Right atrium auricular region (tissue), 2 donors: ENCODE measurements at regions not wholly inside any gene's neighbourhood (a gene's known extent, or its start where the extent isn't known, plus 50 kb on each side); places are given as distances from the start of the nearest gene placed in this dataset.

Experiments used
- DNase-seq: peaks from one replicate; pipeline ENCODE4 v3.0.0-alpha.2; 2019; ENCODE audit warnings: low spot score
- H3K27ac ChIP-seq, 2 donors: fragments of 200-600 bp; sonication (generic); 1 replicate in 1 of 2; 2 replicates in 1 of 2; pipeline ENCODE4 v1.5.1; 2016 to 2019
- H3K27me3 ChIP-seq, 2 donors: fragments of 200-600 bp; sonication (generic); one replicate each; pipeline versions ENCODE4 v1.5.1 to v1.6.0; 2017 to 2019
- H3K36me3 ChIP-seq: fragments of 200-600 bp; sonication (generic); one replicate; pipeline ENCODE4 v1.5.1; 2016
- H3K4me1 ChIP-seq, 2 donors: fragments of 200-600 bp; sonication (generic); one replicate each; pipeline versions ENCODE4 v1.5.1 to v1.6.0; 2017 to 2019
- H3K4me3 ChIP-seq, 2 donors: fragments of 200-600 bp; sonication (generic); 1 replicate in 1 of 2; 2 replicates in 1 of 2; pipeline ENCODE4 v1.5.1; 2017 to 2019; ENCODE audit warnings: mild to moderate bottlenecking in 1 of 2, moderate library complexity in 1 of 2
- H3K9me3 ChIP-seq, 2 donors: fragments of 200-600 bp; sonication (generic); one replicate each; pipeline ENCODE4 v1.5.1; 2019
- TF ChIP-seq, protein P1 (sequence below), 2 donors: fragments of 200-600 bp; sonication (generic); IDR thresholded peaks; one replicate each; pipeline ENCODE4 v1.5.1; 2019; ENCODE audit warnings: antibody characterized with exemption in 2 of 2

GRCh38 chr12:41888285-41888684, 256.4 kb downstream of the GXYLT1 start:
- DNase-seq = no peak
- no peaks in the 10 kb centered on the region for H3K9me3 ChIP-seq
- no peaks in the 10 kb centered on the region for H3K27me3 ChIP-seq
- no peak overlapping the region for H3K27ac ChIP-seq
- no peaks in the 10 kb centered on the region for H3K4me1 ChIP-seq
- TF ChIP-seq, protein P1, sequence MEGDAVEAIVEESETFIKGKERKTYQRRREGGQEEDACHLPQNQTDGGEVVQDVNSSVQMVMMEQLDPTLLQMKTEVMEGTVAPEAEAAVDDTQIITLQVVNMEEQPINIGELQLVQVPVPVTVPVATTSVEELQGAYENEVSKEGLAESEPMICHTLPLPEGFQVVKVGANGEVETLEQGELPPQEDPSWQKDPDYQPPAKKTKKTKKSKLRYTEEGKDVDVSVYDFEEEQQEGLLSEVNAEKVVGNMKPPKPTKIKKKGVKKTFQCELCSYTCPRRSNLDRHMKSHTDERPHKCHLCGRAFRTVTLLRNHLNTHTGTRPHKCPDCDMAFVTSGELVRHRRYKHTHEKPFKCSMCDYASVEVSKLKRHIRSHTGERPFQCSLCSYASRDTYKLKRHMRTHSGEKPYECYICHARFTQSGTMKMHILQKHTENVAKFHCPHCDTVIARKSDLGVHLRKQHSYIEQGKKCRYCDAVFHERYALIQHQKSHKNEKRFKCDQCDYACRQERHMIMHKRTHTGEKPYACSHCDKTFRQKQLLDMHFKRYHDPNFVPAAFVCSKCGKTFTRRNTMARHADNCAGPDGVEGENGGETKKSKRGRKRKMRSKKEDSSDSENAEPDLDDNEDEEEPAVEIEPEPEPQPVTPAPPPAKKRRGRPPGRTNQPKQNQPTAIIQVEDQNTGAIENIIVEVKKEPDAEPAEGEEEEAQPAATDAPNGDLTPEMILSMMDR (IDR thresholded peaks at IDR 0.05) = no peak
- H3K4me3 ChIP-seq = no peak overlapping the region
- no peaks in the 10 kb centered on the region for H3K36me3 ChIP-seq

- TF ChIP-seq, protein P1 (IDR thresholded peaks at IDR 0.05) = no peak
- no peak for DNase-seq
- Histone ChIP-seq H3K4me3 (no peak overlapping the region), H3K9me3 (no peaks in the 10 kb centered on the region), H3K4me1 (no peaks in the 10 kb centered on the region), H3K36me3 (no peaks in the 10 kb centered on the region), H3K27me3 (no peaks in the 10 kb centered on the region), H3K27ac (no peak overlapping the region)
Measured at GRCh38 chr12:41881891-41882805, 262.5 kb downstream of the GXYLT1 start.

DNA sequence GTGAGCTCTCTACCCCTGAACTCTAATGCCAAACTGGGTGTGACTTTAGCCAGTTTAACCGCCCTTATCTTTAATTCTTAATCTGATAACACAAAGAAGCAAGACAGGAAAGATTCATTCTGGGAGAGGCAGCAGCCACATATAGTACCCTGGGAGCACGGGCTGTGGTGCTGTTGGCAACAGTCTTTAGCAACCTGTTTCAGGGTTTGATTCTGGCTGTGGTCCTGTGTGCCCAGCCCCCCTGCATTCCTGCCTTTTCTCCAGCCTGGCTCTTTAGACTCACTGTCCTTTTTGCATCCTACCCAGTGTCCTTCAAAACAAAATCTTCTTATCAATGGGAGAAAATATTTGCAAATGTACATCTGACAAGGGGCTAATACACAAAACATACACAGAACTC, 275.2 kb downstream of the GXYLT1 start:
- no peak overlapping the region for H3K4me3 ChIP-seq
- H3K4me1 ChIP-seq = no peaks in the 10 kb centered on the region
- TF ChIP-seq, protein P1 (IDR thresholded peaks at IDR 0.05) = no peak
- no peak for DNase-seq
- no peaks in the 10 kb centered on the region for H3K36me3 ChIP-seq
- no peak overlapping the region for H3K27ac ChIP-seq
- H3K27me3 ChIP-seq = no peaks in the 10 kb centered on the region
- peaks cover 0 to 9% of the 10 kb centered on the region in 2 donors for H3K9me3 ChIP-seq

DNA sequence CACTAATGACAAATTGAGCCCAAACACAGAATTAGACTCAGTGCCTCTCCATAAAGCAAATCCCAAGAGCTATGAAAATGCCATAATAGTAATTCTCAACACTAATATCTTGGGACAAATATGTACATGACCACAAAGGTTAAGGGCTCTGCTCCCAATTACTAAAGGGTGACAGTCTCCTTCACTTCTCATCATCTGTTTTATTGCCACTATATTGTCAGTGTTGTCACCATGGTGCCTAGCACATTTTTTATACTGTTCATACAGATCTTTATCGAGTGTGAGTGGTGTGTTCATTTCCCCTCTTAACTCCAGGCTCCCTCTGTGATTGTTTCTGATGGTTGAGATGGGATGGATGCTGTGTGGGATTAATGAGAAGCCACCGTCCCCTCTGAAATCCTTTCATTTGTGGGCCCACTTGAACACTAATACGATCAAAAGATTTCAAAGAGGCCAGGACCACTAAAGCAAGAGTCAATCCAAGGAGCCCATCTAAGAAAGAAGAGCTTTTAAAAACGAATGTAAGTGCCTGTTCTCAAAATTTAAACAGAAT, 277.7 kb downstream of the GXYLT1 start:
- H3K27ac ChIP-seq = no peak overlapping the region
- TF ChIP-seq, protein P1 (IDR thresholded peaks at IDR 0.05) = no peak
- H3K27me3 ChIP-seq = no peaks in the 10 kb centered on the region
- no peaks in the 10 kb centered on the region for H3K36me3 ChIP-seq
- peaks cover 0 to 6% of the 10 kb centered on the region in 2 donors for H3K9me3 ChIP-seq
- no peaks in the 10 kb centered on the region for H3K4me1 ChIP-seq
- DNase-seq = no peak
- no peak overlapping the region for H3K4me3 ChIP-seq

DNA sequence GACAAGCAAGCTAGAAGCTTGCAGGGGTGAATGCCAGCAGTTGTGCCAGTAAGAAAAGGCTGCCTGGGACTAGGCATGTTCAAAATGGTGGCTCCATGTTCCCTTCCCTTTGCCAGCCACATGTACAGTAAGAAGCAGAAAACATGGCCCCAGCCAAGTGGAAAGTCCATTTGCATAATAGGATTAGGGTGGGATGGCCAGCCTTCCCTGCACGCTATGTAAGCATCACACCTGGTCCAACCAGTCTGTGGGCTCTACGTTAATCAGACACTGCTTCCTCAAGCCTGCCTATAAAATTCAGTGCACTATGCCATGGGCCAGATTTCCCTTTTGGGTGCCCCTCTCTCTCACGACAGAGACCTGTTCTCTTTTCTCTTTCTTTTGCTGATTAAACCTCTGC, 288.4 kb downstream of the GXYLT1 start:
- no peaks in the 10 kb centered on the region for H3K4me1 ChIP-seq
- no peak overlapping the region for H3K27ac ChIP-seq
- no peaks in the 10 kb centered on the region for H3K36me3 ChIP-seq
- no peak for DNase-seq
- TF ChIP-seq, protein P1 (IDR thresholded peaks at IDR 0.05) = no peak
- H3K4me3 ChIP-seq = no peak overlapping the region
- no peaks in the 10 kb centered on the region for H3K27me3 ChIP-seq
- no peaks in the 10 kb centered on the region for H3K9me3 ChIP-seq
